Ovary (tissue), 3 donors: ENCODE measurements at regions not wholly inside any gene's neighbourhood (a gene's known extent, or its start where the extent isn't known, plus 50 kb on each side); places are given as distances from the start of the nearest gene placed in this dataset.

ENCODE experiments used
- EP300 ChIP-seq: sonication (generic); formaldehyde crosslinking; IDR thresholded peaks from one replicate; pipeline ENCODE4 v1.6.1; 2017; ENCODE audit warnings: antibody characterized with exemption
- POLR2A ChIP-seq: fragments of 450-650 bp; IDR thresholded peaks from one replicate; pipeline ENCODE4 v1.6.1; 2017; ENCODE audit warnings: antibody characterized with exemption, mild to moderate bottlenecking, moderate library complexity
- TF ChIP-seq, protein P1 (sequence below), 3 donors: fragments of 450-650 bp in 2 of 3; fragments of 200-600 bp in 1 of 3; IDR thresholded peaks; one replicate each; pipeline versions ENCODE4 v1.5.1 to v1.8.0; 2016 to 2022; ENCODE audit warnings: antibody characterized with exemption in 3 of 3, mild to moderate bottlenecking in 1 of 3
- donor health status: DM: no; HTN: no; CAD: no.

DNA sequence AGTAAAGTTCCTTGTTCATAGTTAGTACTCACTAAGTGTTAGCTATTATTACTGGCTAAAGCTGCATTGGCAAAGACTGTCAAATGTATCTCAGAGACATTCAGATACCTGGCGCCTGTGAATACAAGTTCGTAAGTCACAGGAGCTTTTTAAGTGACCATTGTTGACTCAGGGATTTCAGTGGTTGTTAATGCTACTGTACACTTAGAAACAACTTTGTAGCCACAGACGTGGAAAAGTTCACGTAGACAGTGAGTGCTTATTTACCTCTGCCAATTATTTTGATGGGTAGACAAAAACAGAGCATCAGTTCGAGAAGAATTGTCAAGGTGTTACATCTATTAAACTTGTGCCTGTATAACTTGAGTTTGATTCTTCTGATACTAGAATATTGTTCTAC lies 59.1 kb upstream of the RRP15 start:
- no peak for TF ChIP-seq EP300
- no peak for TF ChIP-seq POLR2A
- TF ChIP-seq, protein P1, sequence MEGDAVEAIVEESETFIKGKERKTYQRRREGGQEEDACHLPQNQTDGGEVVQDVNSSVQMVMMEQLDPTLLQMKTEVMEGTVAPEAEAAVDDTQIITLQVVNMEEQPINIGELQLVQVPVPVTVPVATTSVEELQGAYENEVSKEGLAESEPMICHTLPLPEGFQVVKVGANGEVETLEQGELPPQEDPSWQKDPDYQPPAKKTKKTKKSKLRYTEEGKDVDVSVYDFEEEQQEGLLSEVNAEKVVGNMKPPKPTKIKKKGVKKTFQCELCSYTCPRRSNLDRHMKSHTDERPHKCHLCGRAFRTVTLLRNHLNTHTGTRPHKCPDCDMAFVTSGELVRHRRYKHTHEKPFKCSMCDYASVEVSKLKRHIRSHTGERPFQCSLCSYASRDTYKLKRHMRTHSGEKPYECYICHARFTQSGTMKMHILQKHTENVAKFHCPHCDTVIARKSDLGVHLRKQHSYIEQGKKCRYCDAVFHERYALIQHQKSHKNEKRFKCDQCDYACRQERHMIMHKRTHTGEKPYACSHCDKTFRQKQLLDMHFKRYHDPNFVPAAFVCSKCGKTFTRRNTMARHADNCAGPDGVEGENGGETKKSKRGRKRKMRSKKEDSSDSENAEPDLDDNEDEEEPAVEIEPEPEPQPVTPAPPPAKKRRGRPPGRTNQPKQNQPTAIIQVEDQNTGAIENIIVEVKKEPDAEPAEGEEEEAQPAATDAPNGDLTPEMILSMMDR (IDR thresholded peaks at IDR 0.05), result no peak
